Large intestine (tissue), 3 donors: ENCODE measurements at regions not wholly inside any gene's neighbourhood (a gene's known extent, or its start where the extent isn't known, plus 50 kb on each side); places are given as distances from the start of the nearest gene placed in this dataset.

ENCODE experiments used
- DNase-seq, 2 donors: peaks; one replicate each; pipeline versions ENCODE4 v3.0.0 to v3.0.0-alpha.2; 2013
- H3K27ac ChIP-seq: one replicate; pipeline ENCODE4 v1.5.1; 2013; ENCODE audit warnings: low read length
- H3K27me3 ChIP-seq: 2 replicates; pipeline ENCODE4 v1.6.1; 2013; ENCODE audit warnings: low read length; ENCODE audit not compliant: control insufficient read depth, insufficient read depth
- H3K36me3 ChIP-seq: 2 replicates; pipeline ENCODE4 v1.6.1; 2013; ENCODE audit warnings: low read length; ENCODE audit not compliant: control insufficient read depth, insufficient read depth
- H3K4me1 ChIP-seq: one replicate; pipeline ENCODE4 v1.6.1; 2013; ENCODE audit warnings: low read length; ENCODE audit not compliant: control insufficient read depth, insufficient read depth
- H3K4me3 ChIP-seq: one replicate; pipeline ENCODE4 v1.5.1; 2013; ENCODE audit warnings: low read length
- H3K9me3 ChIP-seq: one replicate; pipeline ENCODE4 v1.6.1; 2013; ENCODE audit warnings: mild to moderate bottlenecking, low read depth, low read length, moderate library complexity; ENCODE audit not compliant: control insufficient read depth
- WGBS: methylation state at CpG from one replicate; pipeline ENCODE4 v1.1.5; 2013; ENCODE audit warnings: low lambda C conversion rate; ENCODE audit not compliant: insufficient coverage; 5-methylcytosine and 5-hydroxymethylcytosine counted together

GRCh38 chr18:78582898-78583738, 396.5 kb upstream of the SALL3 start:
- H3K36me3 ChIP-seq: no peaks in the 10 kb centered on the region
- peaks cover 24% of the 10 kb centered on the region for H3K9me3 ChIP-seq
- no peaks in the 10 kb centered on the region for H3K27me3 ChIP-seq
- 41% methylated on average over 3 of the region's 26 CpGs for WGBS
- H3K4me3 ChIP-seq: no peak overlapping the region
- H3K27ac ChIP-seq: no peak overlapping the region
- DNase-seq: no peak
- no peaks in the 10 kb centered on the region for H3K4me1 ChIP-seq

- WGBS: no CpG with 5 or more reads among the region's 23 CpGs
These were observed 395.7 kb upstream of the SALL3 start for GRCh38 chr18:78583739-78584458.

GRCh38 chr18:78584459-78585022, 395.1 kb upstream of the SALL3 start:
- 100% methylated on average over 2 of the region's 19 CpGs for WGBS
- Histone ChIP-seq H3K4me1 (no peaks in the 10 kb centered on the region), H3K4me3 (no peak overlapping the region), H3K36me3 (no peaks in the 10 kb centered on the region), H3K27me3 (no peaks in the 10 kb centered on the region), H3K9me3 (peaks cover 24% of the 10 kb centered on the region), H3K27ac (no peak overlapping the region)
- no peak for DNase-seq

More at GRCh38 chr18:78583739-78584458, 395.7 kb upstream of the SALL3 start:
- Histone ChIP-seq H3K27ac (no peak overlapping the region), H3K36me3 (no peaks in the 10 kb centered on the region), H3K4me1 (no peaks in the 10 kb centered on the region), H3K9me3 (peaks cover 24% of the 10 kb centered on the region), H3K27me3 (no peaks in the 10 kb centered on the region), H3K4me3 (no peak overlapping the region)
- no peak for DNase-seq

DNA sequence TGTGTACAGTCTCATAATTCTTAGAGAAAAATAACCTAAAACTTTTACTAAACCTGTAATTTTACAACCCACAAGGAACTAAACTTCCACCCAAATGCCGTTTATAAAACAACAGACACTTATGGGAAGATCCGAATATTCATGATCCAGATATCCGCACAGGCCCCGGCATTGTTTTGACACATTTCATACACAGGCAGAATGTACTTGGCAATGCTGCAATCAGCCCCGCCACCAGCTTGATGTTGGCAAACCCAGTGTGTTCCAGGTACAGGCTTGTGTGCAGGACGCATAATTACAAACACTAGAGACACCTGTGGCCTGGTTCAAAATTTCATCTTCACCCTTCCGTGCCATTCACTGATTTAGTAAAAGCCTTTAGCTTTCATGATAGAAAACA, 393.0 kb upstream of the SALL3 start:
- 100% methylated on average over 1 of the region's 7 CpGs for WGBS
- H3K4me1 ChIP-seq: no peaks in the 10 kb centered on the region

DNA sequence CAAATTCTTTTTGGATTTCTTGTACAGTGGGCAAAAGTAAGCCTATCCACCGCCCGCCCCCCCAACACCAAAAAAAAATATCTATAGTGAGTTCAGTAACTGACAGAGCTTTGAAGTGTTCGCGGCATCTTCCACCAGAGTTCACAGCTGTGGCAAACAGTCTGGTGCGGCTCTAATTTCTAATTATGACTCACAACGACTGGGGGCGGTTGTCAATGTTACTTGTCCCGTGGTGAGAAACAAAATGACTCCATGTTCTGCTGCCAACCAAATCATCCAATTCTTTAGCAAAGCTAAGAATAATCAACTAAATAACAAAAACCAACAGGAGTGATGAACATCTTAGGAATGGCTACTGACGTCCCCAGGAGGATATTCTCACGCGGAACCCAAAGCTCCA, 392.5 kb upstream of the SALL3 start:
- Histone ChIP-seq H3K4me3 (no peak overlapping the region), H3K27me3 (no peaks in the 10 kb centered on the region), H3K9me3 (peaks cover 14% of the 10 kb centered on the region), H3K4me1 (no peaks in the 10 kb centered on the region), H3K36me3 (no peaks in the 10 kb centered on the region), H3K27ac (no peak overlapping the region)
- no peak for DNase-seq
- WGBS: no CpG with 5 or more reads among the region's 11 CpGs

More for the DNA sequence above, 393.0 kb upstream of the SALL3 start:
- no peak overlapping the region for H3K4me3 ChIP-seq
- no peaks in the 10 kb centered on the region for H3K27me3 ChIP-seq
- no peak overlapping the region for H3K27ac ChIP-seq
- H3K9me3 ChIP-seq: peaks cover 17% of the 10 kb centered on the region
- no peaks in the 10 kb centered on the region for H3K36me3 ChIP-seq
- no peak for DNase-seq

- no peaks in the 10 kb centered on the region for H3K4me1 ChIP-seq
- WGBS: 60% methylated on average over 1 of the region's 24 CpGs
- no peaks in the 10 kb centered on the region for H3K36me3 ChIP-seq
- no peaks in the 10 kb centered on the region for H3K27me3 ChIP-seq
- DNase-seq: no peak
- H3K9me3 ChIP-seq: peaks cover 8% of the 10 kb centered on the region
- no peak overlapping the region for H3K4me3 ChIP-seq
- no peak overlapping the region for H3K27ac ChIP-seq
These were observed 391.7 kb upstream of the SALL3 start for GRCh38 chr18:78587626-78588600.

DNA sequence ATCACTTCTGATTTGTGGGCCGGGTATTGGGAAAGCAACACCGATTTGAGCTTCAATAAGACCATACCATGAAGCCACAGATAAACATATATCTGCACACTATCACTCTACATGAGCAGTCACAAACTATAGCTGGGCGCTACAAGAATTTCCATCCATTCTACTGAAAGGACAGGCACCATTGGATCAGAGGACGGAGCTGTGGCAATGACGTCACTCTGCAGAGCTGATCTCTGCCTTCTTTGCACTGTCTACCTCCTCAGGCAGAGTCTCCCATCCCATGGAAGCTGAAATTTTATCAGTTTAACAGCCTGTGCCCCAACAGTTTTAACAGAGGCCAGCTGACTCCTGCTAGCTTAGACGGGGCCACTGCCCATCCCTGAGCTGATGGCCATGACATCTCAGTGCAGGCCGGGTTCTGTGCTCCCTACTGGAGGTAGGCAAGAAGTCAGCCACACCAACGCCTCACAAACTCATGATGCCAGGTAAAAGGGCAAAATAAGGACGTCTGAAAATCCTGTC, 389.6 kb upstream of the SALL3 start:
- no peak for DNase-seq
- 86% methylated on average over 1 of the region's 9 CpGs for WGBS
- H3K4me3 ChIP-seq: no peak overlapping the region

DNA sequence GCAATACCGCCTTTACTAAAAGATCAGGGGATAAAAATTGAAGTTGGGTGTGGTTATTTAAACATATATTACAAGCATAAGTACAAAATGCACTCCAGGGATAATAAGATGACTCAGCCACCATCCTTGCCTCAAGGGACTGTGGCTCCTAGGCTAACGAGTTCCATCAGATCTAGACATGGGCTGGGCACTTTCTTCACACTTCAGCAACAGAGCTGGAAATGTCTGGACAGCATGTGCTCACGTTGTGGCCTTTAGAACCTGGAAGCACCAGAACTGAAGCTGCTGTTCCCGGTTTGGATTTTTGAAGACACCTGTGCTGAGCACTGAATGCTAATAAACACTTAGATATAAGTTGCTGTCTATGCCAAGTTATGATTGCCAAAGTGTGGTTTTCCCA, 384.2 kb upstream of the SALL3 start:
- no peak overlapping the region for H3K4me3 ChIP-seq
- H3K27ac ChIP-seq: no peak overlapping the region
- no CpG with 5 or more reads among the region's 4 CpGs for WGBS
- no peaks in the 10 kb centered on the region for H3K36me3 ChIP-seq
- no peak for DNase-seq
- no peaks in the 10 kb centered on the region for H3K4me1 ChIP-seq
- H3K9me3 ChIP-seq: no peaks in the 10 kb centered on the region
- H3K27me3 ChIP-seq: no peaks in the 10 kb centered on the region

More for the DNA sequence above, 389.6 kb upstream of the SALL3 start:
- H3K36me3 ChIP-seq: no peaks in the 10 kb centered on the region
- no peaks in the 10 kb centered on the region for H3K27me3 ChIP-seq
- no peaks in the 10 kb centered on the region for H3K9me3 ChIP-seq
- H3K4me1 ChIP-seq: no peaks in the 10 kb centered on the region
- H3K27ac ChIP-seq: no peak overlapping the region

DNA sequence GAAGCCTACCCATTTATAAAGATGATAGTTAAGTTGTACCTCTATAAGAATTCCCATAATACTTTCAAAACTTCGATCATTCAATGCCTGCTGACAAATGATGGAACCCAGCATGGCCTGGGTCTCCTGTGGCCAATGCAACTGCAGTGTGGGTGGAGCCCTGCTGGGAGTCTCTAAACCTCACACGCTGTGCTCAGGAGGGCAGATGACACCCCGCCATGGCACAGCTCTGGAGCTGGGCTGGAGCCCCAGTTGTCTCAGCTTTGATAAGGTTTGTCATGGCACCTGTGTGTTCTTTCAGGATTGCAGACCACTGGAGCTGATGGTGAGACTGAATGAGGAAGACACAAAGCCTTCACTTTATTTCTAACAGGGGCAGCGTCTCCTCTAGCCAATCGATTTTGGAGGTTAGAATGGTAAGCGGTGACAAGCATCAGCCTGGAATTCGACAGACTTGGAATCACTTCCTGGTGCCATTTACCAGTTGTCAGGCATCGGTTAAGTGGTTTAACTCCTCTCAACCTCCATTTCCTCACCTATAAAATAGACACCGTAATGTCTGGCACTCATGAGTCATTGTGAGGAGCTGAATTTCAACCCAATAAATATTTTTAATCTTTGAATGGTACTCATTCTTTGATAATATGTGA, 383.6 kb upstream of the SALL3 start:
- Histone ChIP-seq H3K4me3 (no peak overlapping the region), H3K36me3 (no peaks in the 10 kb centered on the region), H3K4me1 (no peaks in the 10 kb centered on the region), H3K27ac (no peak overlapping the region), H3K9me3 (no peaks in the 10 kb centered on the region), H3K27me3 (no peaks in the 10 kb centered on the region)
- DNase-seq: no peak
- WGBS: 80% methylated on average over 4 of the region's 9 CpGs
